HT1080 (cell line): ENCODE measurements at regions not wholly inside any gene's neighbourhood (a gene's known extent, or its start where the extent isn't known, plus 50 kb on each side); places are given as distances from the start of the nearest gene placed in this dataset.
"Not testable (repeated sequence)": the region's sequence is repeated elsewhere in the genome, so short reads cannot be mapped to it uniquely, and the experiment has no call there.

Source experiments
- DNase-seq: peaks from one replicate; pipeline ENCODE4 v3.0.0-alpha.2; 2015; ENCODE audit warnings: low read depth

DNA sequence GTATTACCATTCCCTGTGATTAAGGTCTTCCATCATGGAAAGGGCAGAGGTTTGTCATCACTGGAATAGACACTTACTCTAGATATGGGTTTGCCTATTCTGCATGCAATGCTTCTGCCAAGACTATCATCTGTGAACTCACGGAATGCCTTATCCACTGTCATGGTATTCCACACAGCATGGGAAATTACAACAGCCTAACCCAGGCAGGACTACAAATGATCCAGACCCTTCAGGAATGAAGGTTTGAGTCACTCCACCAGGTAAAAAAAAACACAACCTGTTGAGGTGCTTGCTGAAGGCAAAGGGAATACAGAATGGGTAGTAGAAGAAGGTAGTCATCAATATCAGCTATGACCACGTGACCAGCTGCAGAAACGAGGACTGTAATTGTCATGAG is 89.0 kb upstream of the RANBP6 start:
- DNase-seq = not testable (repeated sequence)

- not testable (repeated sequence) for DNase-seq
These were observed 88.5 kb upstream of the RANBP6 start for GRCh38 chr9:6103911-6104310.

DNA sequence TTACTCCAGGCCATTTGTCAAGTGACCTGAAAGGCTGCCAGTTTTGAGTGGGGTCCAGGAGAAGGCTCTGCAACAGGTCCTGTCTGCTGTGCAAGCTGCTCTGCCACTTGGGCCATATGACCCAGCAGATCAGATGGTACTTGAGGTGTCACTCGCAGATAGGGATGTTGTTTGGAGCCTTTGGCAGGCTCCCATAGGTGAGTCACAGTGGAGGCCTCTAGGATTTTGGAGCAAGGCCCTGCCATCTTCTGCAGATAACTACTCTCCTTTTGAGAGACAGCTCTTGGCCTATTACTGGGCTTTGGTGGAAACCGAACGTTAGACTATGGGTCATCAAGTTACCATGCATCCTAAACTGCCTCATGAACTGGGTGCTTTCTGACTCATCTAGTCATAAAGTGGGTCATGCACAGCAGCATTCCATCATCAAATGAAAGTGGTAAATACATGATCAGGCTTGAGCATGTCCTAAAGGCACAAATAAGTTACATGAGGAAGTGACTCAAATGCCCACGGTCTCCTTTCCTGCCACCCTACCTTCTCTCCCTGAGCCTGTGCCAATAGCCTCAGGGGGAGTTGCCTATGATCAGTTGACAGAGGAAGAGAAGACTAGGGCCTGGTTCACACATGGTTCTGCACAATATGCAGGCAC is 87.0 kb upstream of the RANBP6 start:
- DNase-seq = peak; percentile 97

- DNase-seq = not testable (repeated sequence)
These were observed 86.3 kb upstream of the RANBP6 start for GRCh38 chr9:6101725-6102124.

DNA sequence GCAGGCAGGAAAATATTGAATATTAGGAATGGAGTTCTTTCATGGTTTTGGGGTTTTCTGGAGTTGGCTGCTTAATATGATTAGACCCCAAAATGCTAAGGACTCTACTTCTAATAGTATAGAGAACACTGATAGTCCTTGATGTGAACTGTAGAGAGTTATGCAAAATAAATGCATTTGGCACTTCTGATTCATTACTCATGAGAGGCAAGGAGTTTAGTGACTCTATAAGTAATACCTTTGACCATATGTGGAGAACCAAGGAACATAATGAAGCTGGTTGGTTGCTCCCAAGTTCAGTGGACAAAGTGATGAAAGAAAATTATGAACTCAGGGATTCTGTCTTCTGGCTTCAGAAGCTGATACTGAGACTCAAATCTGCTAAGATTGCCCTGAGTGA is 83.9 kb upstream of the RANBP6 start:
- DNase-seq = not testable (repeated sequence)

DNA sequence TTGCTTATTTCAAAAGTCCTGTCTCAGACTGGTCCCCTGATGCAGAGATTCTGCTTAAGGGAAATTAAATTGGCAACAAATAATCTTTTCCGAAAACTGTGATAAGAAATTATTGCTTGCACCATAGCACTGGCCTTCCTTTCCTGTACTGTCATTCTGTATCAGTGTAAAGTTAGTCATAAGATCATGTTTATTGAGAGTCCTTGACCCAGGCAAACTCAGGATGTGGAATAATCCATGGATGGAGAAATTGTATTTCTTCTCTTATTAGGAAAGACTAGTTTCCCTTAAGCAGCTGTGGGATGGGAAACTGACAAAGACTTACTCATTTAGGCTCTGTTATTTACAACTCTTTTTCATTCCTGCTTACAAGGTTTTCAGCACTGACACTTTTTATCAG is 83.0 kb upstream of the RANBP6 start:
- DNase-seq = peak; percentile 71

GRCh38 chr9:6096821-6097220 is 81.4 kb upstream of the RANBP6 start:
- DNase-seq = peak; percentile 83

DNA sequence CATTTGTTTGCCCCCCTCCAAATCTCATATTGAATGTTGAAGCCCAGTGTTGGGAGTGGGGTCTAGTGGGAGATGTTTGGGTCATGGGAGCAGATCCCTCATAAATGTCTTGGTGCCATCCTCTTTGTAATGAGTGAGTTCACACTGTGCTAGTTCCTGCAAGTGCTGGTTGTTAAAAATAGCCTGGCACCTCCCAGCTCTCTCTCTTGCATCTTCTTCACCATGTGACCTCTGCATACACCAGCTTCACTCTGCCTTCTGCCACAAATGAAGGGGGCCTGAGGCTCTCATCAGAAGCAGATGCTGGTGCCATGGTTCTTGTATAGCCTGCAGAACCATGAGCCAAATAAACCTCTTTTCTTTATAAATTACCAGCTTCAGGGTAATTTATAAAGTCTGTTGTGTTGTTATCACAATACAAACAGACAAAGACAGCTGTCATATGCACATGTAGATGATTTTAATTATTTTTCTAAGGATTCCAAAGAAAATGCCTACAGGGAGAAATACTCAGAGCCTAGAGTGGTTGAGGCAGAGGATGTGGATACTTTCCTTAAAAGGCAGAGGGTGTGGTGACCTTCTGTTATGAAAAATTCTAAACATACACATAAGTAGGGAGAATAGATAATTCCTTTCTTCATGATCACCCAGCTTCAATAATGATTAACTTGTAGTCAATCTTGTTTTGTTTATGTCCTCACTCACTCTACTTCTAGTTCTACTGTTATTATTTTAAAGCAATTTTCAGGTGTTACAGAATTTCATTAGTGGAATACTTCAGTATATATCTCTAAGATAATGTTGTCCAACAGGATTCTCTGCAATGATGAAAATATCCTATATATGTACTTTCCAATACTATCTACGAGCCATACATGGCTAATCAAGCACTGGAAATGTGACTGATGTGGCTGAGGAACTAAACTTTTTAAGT is 75.1 kb upstream of the RANBP6 start:
- DNase-seq = no peak

DNA sequence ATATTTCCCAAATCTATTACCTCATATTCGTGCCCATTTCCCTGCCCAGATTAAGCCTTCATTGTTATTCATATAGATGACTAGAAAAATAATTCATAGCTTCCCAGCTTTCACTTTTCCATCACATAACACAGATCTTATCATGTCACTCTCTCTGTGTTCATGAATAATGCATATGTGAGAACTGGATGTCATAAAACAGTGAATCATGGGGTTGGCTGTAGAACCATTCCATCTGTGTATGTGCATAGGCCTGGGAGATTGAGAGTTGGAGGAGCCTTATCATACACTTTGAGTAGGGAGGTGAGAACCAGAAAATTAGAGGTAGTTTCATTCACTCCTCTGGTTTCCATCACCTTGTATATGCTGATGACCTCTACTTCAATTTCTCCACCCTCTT is 73.9 kb upstream of the RANBP6 start:
- DNase-seq = no peak

GRCh38 chr9:6086006-6086655 is 70.7 kb upstream of the RANBP6 start:
- DNase-seq = peak; percentile 41

- DNase-seq = peak; percentile 87
These were observed 64.8 kb upstream of the RANBP6 start for GRCh38 chr9:6080154-6080716.

- DNase-seq = no peak
These were observed 64.0 kb upstream of the RANBP6 start for GRCh38 chr9:6079386-6079785.

DNA sequence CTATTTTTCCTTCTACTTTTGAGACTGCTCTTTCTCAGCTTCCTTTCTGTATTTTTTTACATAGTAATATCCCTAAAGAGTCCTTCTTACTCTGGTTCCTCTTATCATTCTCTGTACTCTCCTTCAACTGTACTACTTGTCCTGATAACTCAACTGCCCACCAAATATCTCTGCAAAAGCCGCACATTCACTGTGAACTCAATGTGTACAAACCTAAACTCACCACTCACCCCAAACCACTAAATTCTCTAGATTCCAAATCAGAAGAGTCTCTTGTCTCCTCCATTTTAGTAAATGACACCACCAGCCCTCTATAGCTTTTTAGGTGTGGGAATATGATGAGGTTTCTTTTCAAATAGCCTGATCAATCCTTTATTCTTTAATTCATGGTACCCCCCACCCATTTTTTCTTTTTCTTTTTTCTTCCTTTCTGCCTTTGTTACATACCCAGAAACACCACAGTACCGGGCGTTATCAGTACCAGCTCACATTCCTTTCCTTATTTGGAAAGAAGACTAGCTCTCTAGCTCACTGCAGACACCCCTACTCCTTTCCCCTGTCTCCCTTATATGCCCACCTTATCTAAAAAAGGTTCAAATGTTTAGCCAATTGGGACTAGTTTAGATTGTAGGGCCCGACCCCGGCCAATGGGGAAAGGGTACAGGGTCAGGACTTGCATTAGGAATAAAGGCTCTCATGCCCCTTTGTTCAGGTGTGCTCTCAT is 63.1 kb upstream of the RANBP6 start:
- DNase-seq = no peak

GRCh38 chr9:6076851-6077250 is 61.4 kb upstream of the RANBP6 start:
- DNase-seq = peak; percentile 86

DNA sequence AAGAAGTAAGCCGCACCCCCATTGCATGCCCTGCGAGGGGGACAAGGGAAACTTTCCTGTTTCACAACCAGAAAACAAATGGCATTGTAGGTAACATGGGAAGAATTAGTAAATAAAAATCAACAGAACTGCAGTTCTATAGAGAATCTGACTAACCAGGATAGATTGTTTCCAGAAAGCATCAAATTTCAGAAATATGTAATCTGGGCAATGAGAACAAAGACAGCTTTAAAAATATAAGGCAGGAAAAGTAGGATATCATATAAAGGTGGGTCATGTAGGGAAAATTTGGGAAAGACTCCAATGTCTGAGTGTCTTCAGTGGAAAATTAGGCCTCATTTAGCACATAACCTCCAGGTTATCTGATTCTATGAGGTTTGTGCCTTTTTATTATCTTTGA is 58.3 kb upstream of the RANBP6 start:
- no peak for DNase-seq

DNA sequence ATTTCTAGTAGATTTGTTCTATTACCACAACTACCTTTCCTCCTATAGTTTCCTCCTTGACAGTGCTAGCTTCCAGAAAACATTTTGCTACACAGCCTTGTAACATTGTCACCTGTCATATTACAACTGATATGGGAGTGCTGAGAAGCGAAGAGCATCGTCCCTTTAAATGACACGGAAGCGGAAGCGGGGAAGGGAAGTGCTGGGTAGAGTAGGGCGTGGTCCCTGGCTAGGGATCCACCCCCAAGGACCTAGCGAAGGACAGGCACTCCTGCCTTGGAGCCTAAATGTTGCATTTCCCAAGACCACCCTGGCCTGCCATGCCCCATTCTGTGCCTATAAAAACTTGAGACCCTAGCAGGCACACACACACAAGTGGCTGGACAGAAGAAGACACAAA is 57.4 kb upstream of the RANBP6 start:
- no peak for DNase-seq

- DNase-seq = no peak
These were observed 57.0 kb upstream of the RANBP6 start for GRCh38 chr9:6072453-6072852.

DNA sequence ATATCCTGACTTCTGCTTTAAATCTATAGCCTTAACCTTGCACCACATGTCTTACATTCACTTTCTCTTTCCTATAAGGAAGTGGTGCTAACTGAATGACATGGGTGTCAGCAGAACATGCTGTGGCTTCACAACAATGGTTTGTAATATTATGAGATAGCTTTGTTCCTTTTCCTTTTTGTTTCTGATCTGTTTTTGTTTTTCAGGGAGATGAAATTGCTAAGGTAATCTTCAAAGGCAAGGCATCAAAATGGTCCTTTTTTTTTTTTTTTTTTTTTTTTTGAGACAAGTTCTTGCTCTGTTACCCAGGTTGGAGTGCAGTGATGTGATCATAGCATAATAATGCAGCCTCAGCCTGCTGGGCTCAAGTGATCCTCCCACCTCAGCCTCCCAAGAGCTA is 53.6 kb upstream of the RANBP6 start:
- no peak for DNase-seq

GRCh38 chr9:6067426-6067825 is 52.0 kb upstream of the RANBP6 start:
- no peak for DNase-seq
